Gastrocnemius medialis (tissue), 4 donors: ENCODE measurements at regions not wholly inside any gene's neighbourhood (a gene's known extent, or its start where the extent isn't known, plus 50 kb on each side); places are given as distances from the start of the nearest gene placed in this dataset.

Experiments used
- ATAC-seq, 2 donors: fragments of 150-250 bp; one replicate each; pipeline ENCODE4 v1.9.1; 2016
- DNase-seq, 2 donors: peaks; one replicate each; pipeline ENCODE4 v3.0.0-alpha.2; 2019
- H3K27ac ChIP-seq, 4 donors: fragments of 200-600 bp; sonication (generic); 1 replicate in 1 of 4; 2 replicates in 3 of 4; pipeline ENCODE4 v1.5.1; 2016 to 2018; ENCODE audit warnings: mild to moderate bottlenecking in 2 of 4, moderate library complexity in 1 of 4
- H3K27me3 ChIP-seq, 3 donors: fragments of 200-600 bp; sonication (generic) in 2 of 3; 1 replicate in 1 of 3; 2 replicates in 2 of 3; pipeline versions ENCODE4 v1.5.1 to v1.6.0; 2016 to 2019; ENCODE audit warnings: mild to moderate bottlenecking in 1 of 3, moderate library complexity in 1 of 3
- H3K36me3 ChIP-seq, 2 donors: fragments of 200-600 bp; sonication (generic) in 1 of 2; one replicate each; pipeline ENCODE4 v1.5.1; 2017 to 2018
- H3K4me1 ChIP-seq, 2 donors: fragments of 200-600 bp; sonication (generic) in 1 of 2; one replicate each; pipeline ENCODE4 v1.5.1; 2016 to 2017; ENCODE audit warnings: mild to moderate bottlenecking in 2 of 2
- H3K4me3 ChIP-seq, 4 donors: fragments of 200-600 bp; sonication (generic) in 3 of 4; 1 replicate in 1 of 4; 2 replicates in 3 of 4; pipeline ENCODE4 v1.5.1; 2016 to 2019; ENCODE audit warnings: mild to moderate bottlenecking in 2 of 4
- H3K9me3 ChIP-seq, 3 donors: fragments of 200-600 bp; sonication (generic) in 2 of 3; 1 replicate in 1 of 3; 2 replicates in 2 of 3; pipeline ENCODE4 v1.5.1; 2016 to 2019
- POLR2A ChIP-seq, 2 donors: fragments of 450-650 bp; IDR thresholded peaks; one replicate each; pipeline ENCODE4 v1.6.1; 2017; ENCODE audit warnings: antibody characterized with exemption in 2 of 2, mild to moderate bottlenecking in 2 of 2, moderate library complexity in 2 of 2
- in situ Hi-C, 4 donors: fragments of 200-750 bp; cut with MboI; loops; one replicate each; pipeline versions ENCODE4 v1.15.0 to v1.8.0; 2017; ENCODE audit warnings: low sequenced_read_pairs in 4 of 4
- intact Hi-C: fragments of 100-400 bp; cut with DNase I; formaldehyde crosslinking; loops from one replicate; pipeline ENCODE4 v1.15.1; 2023; ENCODE audit warnings: low total_unique reads
- TF ChIP-seq, protein P1 (sequence below), 5 experiments: fragments of 450-650 bp in 3 of 5; fragments of 200-600 bp in 2 of 5; sonication (generic) in 2 of 5; IDR thresholded peaks in 4 of 5; conservative IDR thresholded peaks in 1 of 5; 1 replicate in 4 of 5; 2 replicates in 1 of 5; pipeline ENCODE4 v1.5.1; 2016 to 2019; ENCODE audit warnings: antibody characterized with exemption in 5 of 5, mild to moderate bottlenecking in 3 of 5, moderate library complexity in 3 of 5

DNA sequence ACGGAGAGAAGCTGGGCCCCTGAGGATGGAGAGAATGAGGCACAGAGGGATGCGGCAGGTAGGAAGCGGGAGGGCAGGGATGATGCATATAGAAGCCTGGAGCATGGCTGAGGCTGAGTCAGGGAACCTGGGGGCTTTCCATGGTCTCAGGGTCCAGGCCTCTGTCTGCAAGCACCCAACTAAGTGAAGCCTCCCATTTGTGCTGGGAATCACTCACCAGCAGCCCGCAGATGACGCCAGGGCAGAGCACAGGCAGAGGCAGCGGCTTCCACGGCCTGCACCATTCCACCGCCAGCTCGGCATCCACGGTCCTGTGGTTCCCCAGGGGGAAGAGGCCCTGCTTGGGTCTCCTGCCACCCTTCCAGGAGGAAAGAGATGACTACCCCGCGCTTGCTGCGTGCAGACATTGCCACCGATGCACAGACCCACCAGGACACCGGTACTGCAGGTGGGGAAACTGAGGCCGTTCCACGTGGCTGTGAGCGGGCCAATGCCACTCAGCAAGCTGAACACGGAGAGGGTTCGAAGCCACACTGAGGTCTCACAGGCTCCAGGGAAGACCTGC lies 75.5 kb downstream of the NCOR2 start:
- Histone ChIP-seq H3K27ac (peak overlapping the region; percentile 29 to 51 (median 44)), H3K9me3 (no peaks in the 10 kb centered on the region), H3K27me3 (no peaks in the 10 kb centered on the region), H3K36me3 (peaks cover 0 to 12% of the 10 kb centered on the region in 2 donors), H3K4me3 (no peak overlapping the region), H3K4me1 (peaks cover 20 to 37% of the 10 kb centered on the region in 2 donors)
- no peak for ATAC-seq
- TF ChIP-seq, protein P1, sequence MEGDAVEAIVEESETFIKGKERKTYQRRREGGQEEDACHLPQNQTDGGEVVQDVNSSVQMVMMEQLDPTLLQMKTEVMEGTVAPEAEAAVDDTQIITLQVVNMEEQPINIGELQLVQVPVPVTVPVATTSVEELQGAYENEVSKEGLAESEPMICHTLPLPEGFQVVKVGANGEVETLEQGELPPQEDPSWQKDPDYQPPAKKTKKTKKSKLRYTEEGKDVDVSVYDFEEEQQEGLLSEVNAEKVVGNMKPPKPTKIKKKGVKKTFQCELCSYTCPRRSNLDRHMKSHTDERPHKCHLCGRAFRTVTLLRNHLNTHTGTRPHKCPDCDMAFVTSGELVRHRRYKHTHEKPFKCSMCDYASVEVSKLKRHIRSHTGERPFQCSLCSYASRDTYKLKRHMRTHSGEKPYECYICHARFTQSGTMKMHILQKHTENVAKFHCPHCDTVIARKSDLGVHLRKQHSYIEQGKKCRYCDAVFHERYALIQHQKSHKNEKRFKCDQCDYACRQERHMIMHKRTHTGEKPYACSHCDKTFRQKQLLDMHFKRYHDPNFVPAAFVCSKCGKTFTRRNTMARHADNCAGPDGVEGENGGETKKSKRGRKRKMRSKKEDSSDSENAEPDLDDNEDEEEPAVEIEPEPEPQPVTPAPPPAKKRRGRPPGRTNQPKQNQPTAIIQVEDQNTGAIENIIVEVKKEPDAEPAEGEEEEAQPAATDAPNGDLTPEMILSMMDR (IDR thresholded peaks at IDR 0.05 in 4 of 5, conservative IDR thresholded peaks at IDR 0.05 in 1 of 5): no peak
- TF ChIP-seq POLR2A (IDR thresholded peaks at IDR 0.05): no peak
- intact Hi-C loops: no loop called here
- DNase-seq: no peak
- in situ Hi-C loops: no loop called here

DNA sequence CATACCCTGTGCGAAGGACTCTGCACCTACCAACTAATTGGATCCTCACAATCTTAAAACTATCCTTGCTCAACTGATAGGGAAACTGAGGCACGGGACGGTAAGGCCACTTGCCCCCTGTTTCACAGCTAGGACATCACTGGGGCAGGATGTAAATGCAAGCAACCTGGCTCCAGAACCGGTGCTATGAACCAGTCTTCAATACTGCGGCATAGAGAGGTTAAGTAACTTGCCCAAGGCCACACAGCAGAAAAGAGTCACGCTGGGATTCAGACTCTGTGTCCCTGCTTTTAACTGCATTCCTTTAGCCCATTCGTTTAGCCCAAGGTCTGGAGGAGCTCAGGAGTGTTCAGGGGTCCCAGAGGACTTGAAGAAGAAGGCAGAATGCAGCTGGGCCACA lies 76.1 kb downstream of the NCOR2 start:
- Histone ChIP-seq H3K27me3 (no peaks in the 10 kb centered on the region), H3K4me1 (peaks cover 18 to 31% of the 10 kb centered on the region in 2 donors), H3K4me3 (no peak overlapping the region), H3K27ac (peak overlapping the region; percentile 29 to 66 (median 46)), H3K9me3 (no peaks in the 10 kb centered on the region), H3K36me3 (peaks cover 0 to 13% of the 10 kb centered on the region in 2 donors)
- in situ Hi-C loops: no loop called here
- TF ChIP-seq POLR2A (IDR thresholded peaks at IDR 0.05): no peak
- TF ChIP-seq, protein P1 (IDR thresholded peaks at IDR 0.05 in 4 of 5, conservative IDR thresholded peaks at IDR 0.05 in 1 of 5): no peak
- ATAC-seq (no peak), DNase-seq (no peak)
- intact Hi-C loops: no loop called here

DNA sequence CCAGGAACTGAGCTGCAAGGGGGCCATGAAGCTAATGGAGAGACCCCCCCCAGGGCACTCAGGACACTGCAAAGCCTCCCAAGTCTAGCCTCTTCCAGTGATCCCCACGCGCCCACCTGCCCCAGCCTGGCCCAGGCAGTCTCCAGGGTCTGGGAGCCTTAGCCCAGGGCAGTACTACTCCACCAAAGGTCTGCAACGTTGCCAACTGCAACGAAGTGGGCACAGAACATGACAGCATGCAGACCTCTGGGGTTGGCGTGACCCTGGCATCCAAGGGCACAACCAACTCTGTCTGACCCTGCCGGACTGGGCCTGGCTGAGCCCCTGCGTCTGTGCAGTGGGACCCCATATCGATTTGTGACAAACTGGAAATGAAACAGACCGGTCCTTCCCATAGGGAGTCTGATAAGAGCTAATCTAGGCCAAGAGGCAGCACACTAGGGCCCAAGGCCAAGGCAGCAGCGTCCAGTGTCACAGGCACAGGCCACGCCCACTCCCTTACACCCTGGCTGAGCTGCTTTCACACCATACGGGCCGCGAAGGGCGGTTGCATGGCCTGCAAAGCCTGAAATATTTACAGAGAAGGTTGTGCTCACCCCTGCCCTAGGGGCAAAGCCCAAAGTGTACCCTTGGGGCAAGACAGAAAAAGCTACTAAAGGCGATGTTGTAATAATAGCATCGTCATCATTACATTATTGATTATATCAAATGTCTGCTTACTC lies 76.7 kb downstream of the NCOR2 start:
- peak overlapping the region; percentile 29 to 66 (median 46) for H3K27ac ChIP-seq
- intact Hi-C loops: no loop called here

DNA sequence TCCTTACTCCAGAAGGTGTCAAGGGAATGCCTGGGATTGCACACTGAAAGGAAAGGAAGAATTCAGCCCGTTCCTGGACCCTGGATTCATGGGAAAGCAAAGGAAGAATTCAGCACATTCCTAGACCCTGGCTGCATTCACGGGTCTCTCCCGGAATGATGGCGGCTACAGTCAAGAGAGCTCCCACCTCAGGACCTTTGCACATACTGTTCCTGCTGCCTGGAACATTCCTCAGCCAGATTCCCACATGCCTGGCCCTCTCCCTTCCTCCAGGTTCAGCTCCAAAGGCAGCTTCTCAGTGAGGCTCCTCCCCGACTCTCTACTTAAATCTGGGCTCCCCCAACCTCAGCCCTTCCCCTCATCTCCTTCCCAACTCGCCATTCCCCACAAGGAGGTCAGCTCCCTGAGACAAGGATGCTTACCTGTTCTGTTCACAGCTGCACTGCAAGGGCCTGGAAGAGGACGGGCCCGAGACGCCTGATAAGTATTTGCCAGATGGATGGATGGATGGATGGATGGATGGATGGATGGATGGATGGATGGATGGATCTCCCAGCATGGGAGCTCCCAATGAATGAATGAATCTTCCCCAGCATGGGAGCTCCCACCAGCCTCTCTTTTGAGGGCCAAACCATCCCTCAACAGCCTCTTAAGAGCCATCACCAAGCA lies 77.4 kb downstream of the NCOR2 start:
- Histone ChIP-seq H3K27me3 (no peaks in the 10 kb centered on the region), H3K36me3 (peaks cover 0 to 23% of the 10 kb centered on the region in 2 donors), H3K4me1 (peaks cover 18 to 29% of the 10 kb centered on the region in 2 donors), H3K9me3 (no peaks in the 10 kb centered on the region), H3K4me3 (no peak overlapping the region), H3K27ac (peak overlapping the region in 3 of 4 donors; percentile 29 to 51 (median 41))
- ATAC-seq (no peak), DNase-seq (no peak)
- in situ Hi-C loops: no loop called here
- intact Hi-C loops: no loop called here
- no peak for TF ChIP-seq POLR2A (IDR thresholded peaks at IDR 0.05)
- TF ChIP-seq, protein P1 (IDR thresholded peaks at IDR 0.05 in 4 of 5, conservative IDR thresholded peaks at IDR 0.05 in 1 of 5): no peak

More for the DNA sequence above, 76.7 kb downstream of the NCOR2 start:
- ATAC-seq (peak; percentile 72 to 85), DNase-seq (peak; percentile 78 to 87)
- in situ Hi-C loops: no loop called here
- Histone ChIP-seq H3K36me3 (peaks cover 0 to 18% of the 10 kb centered on the region in 2 donors), H3K9me3 (no peaks in the 10 kb centered on the region), H3K27me3 (no peaks in the 10 kb centered on the region), H3K4me1 (peaks cover 18 to 29% of the 10 kb centered on the region in 2 donors), H3K4me3 (no peak overlapping the region)
- TF ChIP-seq, protein P1 (IDR thresholded peaks at IDR 0.05 in 4 of 5, conservative IDR thresholded peaks at IDR 0.05 in 1 of 5): no peak
- TF ChIP-seq POLR2A (IDR thresholded peaks at IDR 0.05): no peak
